ENCODE measurements at regions not wholly inside any gene's neighbourhood (a gene's known extent, or its start where the extent isn't known, plus 50 kb on each side); places are given as distances from the start of the nearest gene placed in this dataset.

DNA sequence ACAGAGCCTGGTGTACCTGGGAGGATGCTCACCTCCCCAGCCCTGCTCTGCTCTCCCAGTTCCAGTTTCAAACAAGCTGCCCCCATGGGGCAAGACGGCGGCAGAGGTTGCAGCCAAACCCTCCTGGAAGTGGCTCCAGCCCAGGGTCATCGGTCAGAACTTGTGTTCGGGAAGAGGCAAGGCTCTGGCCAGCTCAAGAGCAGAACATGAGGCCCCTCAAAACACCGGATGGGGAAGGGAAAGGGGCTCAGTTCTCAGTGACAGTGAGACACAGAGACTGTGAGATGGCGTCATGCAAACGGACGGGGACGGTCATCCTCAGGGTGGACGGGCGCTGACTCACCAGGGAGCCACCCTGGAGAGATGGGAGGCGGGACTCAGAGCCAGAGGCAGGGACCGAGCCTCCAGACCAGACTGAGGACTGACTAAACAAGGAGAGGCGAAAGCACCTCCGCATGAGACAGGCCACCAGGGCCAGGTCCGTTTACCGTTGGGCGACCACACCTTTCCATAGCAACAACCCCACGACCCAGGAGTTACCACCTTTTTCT, 63.9 kb upstream of the GALNT9 start:
- DNase-seq, result no peak

DNA sequence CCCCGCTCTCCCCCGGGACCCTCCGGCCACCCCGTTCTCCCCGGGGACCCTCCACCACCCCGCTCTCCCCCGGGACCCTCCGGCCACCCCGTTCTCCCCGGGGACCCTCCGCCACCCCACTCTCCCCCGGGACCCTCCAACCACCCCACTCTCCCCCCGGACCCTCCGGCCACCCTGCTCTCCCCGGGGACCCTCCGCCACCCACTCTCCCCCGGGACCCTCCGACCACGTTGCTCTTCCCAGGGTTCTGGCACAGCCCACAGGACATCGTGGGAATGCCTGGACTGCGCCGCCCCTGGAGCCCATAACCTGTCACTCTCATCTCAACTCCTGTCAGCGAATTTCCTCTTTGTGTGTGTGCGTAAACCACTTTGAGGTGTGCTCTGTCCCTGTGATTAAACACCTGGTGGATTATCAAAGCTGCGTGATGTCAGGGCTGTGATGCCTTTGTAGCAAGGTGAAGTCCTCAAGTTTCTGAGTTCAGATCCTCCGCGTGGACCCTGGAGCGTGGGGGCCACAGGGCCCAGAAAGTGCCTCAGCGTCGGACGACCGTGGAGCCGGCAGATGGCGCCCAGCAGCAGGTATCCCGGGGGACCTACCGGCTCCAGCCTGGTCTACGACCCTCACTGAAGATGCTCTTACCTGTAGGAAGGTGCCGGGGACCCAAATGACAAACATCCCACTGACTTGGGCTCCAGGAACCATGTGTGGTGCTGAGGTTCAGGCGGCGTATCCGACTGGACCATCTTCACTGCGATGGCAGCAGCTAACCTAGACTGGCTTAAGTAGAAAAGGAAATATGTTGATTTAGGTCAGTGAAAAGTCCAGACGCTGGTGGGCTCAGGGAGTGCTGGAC, 63.2 kb upstream of the GALNT9 start:
- DNase-seq, result no peak

DNA sequence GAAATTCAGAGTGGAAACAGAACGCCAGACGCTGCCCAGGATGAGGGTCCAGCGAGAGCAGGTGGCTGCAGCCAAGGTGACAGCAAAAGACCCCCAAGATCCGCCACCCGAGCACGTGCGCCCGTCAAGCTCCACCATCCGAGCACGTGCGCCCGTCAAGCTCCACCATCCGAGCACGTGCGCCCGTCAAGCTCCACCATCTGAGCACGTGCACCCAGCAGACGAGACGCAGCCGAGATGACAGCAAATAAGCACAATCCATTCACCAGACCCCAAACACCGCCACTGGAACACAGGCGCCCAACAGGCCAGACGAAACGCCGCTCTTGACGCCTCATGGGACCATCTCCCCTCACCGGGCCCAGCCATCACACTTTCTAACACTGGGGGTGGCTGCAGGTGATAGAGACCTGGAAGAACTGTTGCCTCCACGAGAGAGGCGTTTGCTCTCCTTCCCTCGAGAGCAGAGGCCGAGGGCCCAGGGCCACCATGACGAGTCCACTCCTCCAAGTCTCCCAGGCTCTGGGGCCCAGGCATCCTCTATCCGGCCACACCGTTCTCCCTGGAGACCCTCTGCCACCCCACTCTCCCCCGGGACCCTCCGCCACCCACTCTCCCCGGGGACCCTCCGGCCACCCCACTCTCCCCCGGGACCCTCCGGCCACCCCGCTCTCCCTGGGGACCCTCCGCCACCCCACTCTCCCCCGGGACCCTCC, 62.1 kb upstream of the GALNT9 start:
- no peak for DNase-seq

DNA sequence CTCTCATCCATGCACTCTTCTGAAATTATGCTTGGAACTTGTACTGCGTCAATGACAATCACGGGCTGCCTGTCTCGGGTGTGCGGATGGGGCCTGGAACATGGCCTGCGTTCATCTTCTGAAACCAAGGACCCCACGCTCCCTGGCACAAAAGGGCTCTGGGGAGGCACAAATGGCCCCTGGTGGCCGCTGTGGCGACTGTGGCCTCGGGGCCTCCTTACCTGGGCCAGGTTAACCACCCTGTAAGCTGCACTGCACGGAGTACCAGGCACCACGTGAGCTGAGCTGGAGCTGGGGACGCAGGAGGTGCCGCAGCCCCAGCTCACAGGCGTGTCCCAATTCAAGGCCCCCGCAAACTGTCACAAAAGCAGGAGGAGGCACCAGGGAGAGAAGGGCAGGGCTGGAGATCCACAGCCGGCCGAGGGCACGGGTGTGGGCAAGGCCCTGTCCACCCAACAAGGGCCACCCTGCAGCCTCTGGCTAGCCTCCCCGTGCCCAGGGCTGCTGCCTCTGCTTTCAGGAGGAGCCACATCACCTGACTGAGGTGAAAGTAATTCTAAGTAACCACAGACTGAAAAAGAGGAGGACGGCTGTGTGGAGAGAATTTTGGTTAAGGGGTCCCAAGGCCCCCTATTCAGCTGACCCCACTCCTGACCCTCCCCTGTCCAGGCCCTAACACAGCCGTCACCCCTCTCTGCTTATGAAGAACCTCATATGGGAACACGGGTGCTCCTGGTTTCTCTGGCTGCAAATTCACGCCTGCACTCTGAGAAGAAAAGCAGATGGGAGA, 61.1 kb upstream of the GALNT9 start:
- DNase-seq, result no peak

DNA sequence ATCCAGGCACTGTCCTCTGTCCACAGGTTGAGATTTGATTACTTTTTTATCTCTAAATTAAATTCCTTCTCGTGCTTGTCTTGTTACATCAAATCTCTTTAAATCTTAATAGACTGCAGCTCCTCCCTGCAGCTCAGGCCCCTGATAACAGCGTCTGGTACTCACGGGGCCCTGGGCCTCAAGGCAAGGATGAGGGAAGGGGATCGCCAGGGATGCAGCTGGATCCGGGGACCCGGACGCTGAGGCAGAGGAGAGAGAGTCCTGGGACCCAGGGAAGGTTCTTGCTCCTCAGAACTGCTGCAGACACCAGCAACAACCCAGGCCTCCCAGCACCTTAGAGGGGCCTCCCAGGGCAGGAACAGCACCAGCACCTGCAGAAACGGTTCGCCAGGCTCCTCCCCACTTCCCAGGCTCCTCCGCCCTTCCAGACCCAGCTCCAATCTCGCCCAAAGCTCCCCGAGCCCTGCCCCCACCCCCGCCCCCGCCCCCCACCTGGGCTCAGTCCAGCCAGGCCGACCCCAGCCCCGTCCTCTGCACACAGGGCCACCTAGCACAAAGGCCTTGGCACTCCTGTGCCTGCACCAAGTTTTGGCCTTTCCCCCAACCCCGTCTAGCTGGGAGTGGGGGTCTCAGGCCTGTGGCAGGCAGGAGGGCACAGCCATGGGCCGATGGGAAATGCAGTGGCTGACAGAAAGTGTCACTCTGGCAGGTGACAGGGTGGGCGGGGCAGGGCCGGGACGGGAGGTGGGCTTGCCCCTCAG, 60.3 kb upstream of the GALNT9 start:
- DNase-seq, result no peak

DNA sequence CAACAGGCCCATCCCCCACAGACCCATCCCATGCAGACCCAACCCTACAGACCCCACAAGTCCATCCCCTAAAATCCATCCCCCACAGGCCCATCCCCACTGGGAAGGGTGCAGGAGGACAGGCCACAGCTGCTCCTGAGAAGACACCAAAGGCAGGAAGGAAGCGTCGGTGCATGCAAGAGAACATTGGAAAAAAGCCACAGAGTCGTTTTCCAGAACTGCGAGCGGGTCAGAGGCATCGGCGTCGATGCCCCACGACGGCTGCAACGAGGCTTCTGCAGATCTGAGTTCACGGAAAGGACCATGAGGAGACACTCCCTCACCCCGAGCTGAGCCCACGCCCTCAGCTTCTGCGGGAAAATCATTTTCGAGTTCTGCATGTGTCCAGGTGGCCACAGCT, 59.6 kb upstream of the GALNT9 start:
- DNase-seq, result no peak

DNA sequence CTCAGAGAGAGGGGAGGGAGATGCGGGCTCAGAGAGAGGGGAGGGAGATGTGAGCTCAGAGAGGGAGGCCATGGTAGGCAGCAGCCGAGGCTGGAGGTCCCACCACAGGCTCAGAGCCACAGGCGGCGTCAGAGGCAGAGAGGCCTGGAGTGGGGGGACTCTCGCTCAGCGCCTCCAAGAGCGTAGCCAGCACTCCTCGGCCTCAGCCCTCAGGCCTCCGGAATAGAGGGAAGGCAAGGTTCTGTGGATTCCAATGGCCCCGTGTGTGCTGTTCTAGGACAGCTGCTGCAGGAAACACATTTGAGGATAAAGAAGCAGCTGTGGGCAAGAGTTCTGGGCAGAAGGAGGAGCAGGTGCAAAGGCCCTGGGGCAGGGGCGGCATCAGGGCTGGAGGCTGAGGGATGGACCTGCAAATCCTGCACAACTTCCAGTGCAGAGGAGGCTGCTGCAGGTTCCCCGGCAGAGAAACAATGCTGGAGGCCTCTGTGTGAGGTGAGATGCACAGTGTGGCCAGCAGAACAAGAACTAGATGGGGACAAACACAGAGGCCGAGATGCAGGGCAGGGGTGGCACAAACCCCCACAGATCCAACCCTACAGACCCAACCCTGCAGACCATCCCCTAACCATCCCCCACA, 59.1 kb upstream of the GALNT9 start:
- no peak for DNase-seq

DNA sequence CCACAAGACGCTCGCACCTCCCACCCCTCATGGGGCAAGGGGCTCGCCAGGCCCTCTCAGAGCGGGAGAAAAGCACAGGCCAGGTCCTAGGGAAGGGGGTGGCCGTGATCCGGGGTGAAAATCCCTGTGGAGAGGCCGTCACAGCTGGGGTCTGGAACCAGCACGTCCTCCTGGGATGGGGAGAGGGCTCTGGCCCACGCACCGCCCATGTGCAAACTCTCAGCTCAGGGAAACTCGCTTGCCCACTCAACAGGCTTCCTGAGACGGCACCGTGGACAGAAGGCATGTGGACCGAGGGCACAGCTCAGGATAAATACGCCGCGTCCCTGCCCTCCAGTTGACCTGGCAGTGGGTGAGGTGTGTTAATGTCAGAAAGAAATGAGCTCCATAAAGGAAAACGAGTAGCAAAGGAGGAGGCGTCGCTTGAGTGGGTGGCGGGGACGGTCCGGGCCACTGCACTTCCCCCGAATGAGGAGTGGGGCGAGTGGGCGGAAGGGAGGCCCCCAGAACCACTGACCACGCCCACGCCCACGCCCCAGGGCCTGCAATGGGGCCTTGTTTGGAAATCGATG, 57.6 kb upstream of the GALNT9 start:
- no peak for DNase-seq

DNA sequence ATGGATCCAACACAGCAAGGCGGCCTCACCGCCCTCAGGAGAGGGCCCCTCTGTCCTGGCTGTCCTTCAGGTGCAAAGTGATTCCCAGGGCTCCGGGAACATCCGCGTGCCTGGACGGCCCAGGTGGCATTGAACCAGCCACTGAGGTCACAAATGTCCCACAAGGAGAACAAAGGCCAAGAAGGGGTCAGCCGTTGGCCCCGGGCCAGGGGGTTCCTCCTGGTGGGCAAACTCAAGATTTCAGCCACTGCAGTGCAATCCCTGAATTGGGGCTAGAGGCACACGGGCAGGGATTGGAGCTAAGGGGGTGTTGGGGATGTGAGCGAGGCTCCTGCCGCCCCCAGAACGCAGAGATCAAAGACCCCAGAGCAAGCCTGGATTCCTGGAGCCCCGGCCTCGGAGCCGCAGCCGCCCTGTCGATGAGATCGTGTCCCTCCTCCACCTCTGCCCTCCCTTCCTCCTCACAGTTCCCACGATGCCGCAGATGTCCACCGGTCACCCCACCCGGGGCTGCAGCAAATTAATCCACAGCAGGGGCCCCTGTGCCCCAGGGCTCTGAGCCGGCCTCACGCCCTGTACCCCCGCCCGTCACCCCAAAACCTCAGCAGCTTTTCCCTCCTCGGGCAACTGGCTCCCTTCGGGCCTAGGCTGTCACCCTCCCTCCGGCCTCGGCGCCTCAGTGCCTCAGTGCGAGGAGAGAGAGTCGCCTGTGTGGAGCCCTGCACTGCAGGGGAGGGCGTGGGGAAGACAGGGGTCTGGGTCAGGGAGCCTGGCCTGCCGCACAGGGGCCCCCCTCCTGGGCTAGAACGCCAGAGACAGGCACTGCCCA, 56.7 kb upstream of the GALNT9 start:
- DNase-seq, result no peak

DNA sequence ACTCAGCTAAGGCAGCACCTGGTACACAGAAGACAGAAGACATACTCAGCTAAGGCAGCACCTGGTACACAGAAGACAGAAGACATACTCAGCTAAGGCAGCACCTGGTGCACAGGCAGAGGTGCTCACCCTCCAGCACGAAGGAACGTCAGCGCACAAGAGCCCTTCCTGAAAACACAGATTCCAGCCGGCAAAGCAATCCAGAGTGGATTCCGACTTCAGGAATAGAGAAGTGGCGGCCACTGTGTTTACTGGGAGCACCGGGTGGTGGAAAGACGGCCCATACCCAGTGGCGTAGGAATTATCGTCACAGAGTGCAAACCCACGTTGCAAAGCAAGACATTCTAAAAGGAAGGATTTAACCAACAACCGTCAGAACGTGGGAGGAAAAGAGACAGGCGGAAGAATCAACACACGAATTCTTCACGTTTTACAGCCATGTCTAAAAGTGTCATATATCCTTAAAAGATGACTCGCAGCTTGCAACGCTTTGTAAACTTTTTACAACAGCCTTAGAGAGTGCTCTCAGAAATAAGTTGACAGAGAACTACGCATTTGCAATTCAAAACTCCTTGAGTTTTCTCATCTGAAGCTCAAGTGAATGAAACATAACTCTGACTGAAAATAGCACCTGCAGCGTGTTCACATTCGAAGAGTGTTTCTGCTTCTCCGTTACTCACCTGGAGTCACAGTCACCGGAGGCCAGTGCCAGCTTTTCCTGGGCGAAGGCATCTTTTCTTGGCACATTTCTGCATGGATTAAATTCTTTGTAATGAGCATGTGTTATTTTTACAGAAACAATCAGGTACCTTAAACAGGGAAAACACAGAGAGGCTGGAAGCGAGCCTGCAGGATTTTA, 55.8 kb upstream of the GALNT9 start:
- DNase-seq, result no peak

DNA sequence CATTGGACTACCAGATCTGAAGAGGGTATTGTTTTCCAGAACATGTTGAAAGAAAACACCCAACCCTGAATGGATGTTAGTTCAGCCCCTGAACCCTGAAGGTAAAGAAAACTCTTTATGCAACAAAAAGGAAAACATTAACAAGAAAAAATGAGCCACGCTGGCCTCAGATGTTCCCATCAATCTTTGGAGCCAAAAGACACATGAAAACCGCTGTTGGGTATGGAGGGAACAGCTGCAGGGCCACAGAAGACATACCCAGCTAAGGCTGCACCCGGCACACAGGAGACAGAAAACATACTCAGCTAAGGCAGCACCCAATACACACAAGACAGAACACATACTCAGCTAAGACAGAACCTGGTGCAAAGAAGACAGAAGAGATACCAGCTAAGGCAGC, 51.3 kb upstream of the GALNT9 start:
- DNase-seq, result no peak

DNA sequence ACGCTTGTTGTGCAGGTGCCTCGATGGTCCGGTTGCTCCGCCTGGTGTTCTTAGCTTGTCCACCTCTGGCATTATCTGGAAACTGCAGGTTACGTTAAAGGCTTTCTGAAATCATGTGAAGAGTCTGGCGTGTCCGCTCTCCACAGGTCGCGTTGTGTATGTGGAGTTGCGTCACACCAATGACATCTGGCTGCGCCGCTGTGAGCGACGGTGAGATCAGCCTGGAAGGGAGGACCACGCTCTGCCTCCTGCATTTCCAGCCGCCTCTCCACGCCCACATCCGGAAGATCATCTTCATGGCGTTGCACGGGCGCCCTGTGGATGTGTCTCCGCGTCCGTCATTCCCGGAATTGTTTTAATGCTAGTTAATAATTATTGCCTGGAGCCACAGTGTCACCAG, 50.6 kb upstream of the GALNT9 start:
- DNase-seq, result no peak

DNA sequence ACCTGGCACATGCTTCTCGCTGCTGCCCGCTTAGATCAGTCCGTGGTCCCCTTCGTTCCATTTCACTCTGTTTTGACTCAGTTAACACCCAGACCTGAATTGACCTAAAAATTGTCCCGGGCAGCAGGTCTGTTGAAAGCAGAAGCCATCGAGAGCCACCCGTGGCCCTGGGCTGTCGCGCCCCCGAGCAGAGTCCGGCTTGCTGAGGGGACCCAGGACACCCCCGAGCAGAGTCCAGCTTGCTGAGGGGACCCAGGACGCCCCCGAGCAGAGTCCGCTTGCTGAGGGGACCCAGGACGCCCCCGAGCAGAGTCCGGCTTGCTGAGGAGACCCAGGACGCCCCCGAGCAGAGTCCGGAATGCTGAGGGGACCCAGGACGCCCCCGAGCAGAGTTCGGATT, 50.2 kb upstream of the GALNT9 start:
- no peak for DNase-seq
